Sigmoid colon (tissue), 3 donors: ENCODE measurements at regions not wholly inside any gene's neighbourhood (a gene's known extent, or its start where the extent isn't known, plus 50 kb on each side); places are given as distances from the start of the nearest gene placed in this dataset.

ENCODE experiments used
- POLR2A ChIP-seq, 2 donors: fragments of 450-650 bp; IDR thresholded peaks; one replicate each; pipeline ENCODE4 v1.6.1; 2016; ENCODE audit warnings: antibody characterized with exemption in 2 of 2, mild to moderate bottlenecking in 2 of 2, moderate library complexity in 2 of 2
- TF ChIP-seq, protein P1 (sequence below), 4 experiments: fragments of 450-650 bp in 3 of 4; fragments of 200-600 bp in 1 of 4; IDR thresholded peaks; one replicate each; pipeline ENCODE4 v1.5.1; 2016 to 2019; ENCODE audit warnings: antibody characterized with exemption in 4 of 4, mild to moderate bottlenecking in 3 of 4, moderate library complexity in 2 of 4

DNA sequence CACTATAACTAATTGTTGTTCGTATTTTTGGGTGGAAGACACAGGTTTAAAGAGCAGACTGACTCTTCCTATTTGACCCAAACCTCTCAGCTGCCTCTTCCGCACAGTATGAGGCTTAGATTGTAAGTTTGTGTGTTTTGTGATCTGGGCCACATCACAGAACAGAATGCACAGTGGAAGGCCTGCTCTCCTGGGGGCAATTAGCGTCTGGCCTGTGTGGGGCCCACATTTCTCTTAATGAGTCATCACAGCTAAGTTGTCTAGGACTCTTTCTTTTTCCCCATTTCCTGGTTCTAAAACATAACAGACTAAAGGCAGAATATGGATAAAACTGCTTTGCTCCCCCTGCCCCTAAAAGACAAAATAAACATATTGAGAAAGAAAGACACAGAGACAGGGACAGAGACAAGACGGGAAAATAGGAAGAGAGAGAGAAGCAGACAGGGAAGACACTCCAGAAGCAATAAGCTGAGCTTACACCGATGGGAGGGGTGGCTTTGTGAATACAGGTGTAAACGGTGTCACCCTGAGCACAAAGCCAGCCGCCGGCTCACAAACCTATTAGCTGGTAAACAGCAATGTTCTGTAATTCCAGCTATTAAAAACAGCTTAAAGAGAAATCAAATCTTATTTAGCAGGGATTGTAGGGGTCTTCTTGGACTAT lies 127.4 kb upstream of the OPCML start:
- TF ChIP-seq POLR2A (IDR thresholded peaks at IDR 0.05) = no peak
- TF ChIP-seq, protein P1, sequence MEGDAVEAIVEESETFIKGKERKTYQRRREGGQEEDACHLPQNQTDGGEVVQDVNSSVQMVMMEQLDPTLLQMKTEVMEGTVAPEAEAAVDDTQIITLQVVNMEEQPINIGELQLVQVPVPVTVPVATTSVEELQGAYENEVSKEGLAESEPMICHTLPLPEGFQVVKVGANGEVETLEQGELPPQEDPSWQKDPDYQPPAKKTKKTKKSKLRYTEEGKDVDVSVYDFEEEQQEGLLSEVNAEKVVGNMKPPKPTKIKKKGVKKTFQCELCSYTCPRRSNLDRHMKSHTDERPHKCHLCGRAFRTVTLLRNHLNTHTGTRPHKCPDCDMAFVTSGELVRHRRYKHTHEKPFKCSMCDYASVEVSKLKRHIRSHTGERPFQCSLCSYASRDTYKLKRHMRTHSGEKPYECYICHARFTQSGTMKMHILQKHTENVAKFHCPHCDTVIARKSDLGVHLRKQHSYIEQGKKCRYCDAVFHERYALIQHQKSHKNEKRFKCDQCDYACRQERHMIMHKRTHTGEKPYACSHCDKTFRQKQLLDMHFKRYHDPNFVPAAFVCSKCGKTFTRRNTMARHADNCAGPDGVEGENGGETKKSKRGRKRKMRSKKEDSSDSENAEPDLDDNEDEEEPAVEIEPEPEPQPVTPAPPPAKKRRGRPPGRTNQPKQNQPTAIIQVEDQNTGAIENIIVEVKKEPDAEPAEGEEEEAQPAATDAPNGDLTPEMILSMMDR (IDR thresholded peaks at IDR 0.05) = no peak
